ENCODE measurements at regions not wholly inside any gene's neighbourhood (a gene's known extent, or its start where the extent isn't known, plus 50 kb on each side); places are given as distances from the start of the nearest gene placed in this dataset.

GRCh38 chr4:75229806-75230570, 284.2 kb downstream of the RCHY1 start:
- WGBS, 2 donors = 69 to 80% methylated on average over 3 of the region's 3 CpGs
- no peaks in the 10 kb centered on the region for H3K27me3 ChIP-seq
- intact Hi-C loops (cut with DNase I) = no loop called here
- TF ChIP-seq POLR2A (IDR thresholded peaks at IDR 0.05) (no peak), CTCF (IDR thresholded peaks at IDR 0.05) (no peak)
- H3K36me3 ChIP-seq = no peaks in the 10 kb centered on the region
- H3K4me3 ChIP-seq (replicated peaks in 1 of 3) = no peak overlapping the region
- H3K4me1 ChIP-seq = no peaks in the 10 kb centered on the region
- no peaks in the 10 kb centered on the region for H3K9me3 ChIP-seq
- no peak overlapping the region for H3K27ac ChIP-seq
- no peak for DNase-seq

- Histone ChIP-seq H3K27me3 (no peaks in the 10 kb centered on the region), H3K9me3 (no peaks in the 10 kb centered on the region), H3K4me1 (no peaks in the 10 kb centered on the region), H3K4me3 (replicated peaks in 1 of 3) (no peak overlapping the region), H3K27ac (no peak overlapping the region), H3K36me3 (no peaks in the 10 kb centered on the region)
- WGBS, 2 donors = 80 to 83% methylated on average over 2 of the region's 2 CpGs
- DNase-seq = no peak
- TF ChIP-seq CTCF (IDR thresholded peaks at IDR 0.05) (no peak), POLR2A (IDR thresholded peaks at IDR 0.05) (no peak)
- intact Hi-C loops (cut with DNase I) = no loop called here
Observed at GRCh38 chr4:75213480-75213879, 280.6 kb downstream of the PARM1 start.

GRCh38 chr4:75211422-75211821, 278.5 kb downstream of the PARM1 start:
- 53 to 57% methylated on average over 4 of the region's 4 CpGs for WGBS, 2 donors
- DNase-seq = no peak

GRCh38 chr4:75207902-75208301, 275.0 kb downstream of the PARM1 start:
- Histone ChIP-seq H3K4me3 (replicated peaks in 1 of 3) (no peak overlapping the region), H3K9me3 (no peaks in the 10 kb centered on the region), H3K4me1 (no peaks in the 10 kb centered on the region), H3K36me3 (no peaks in the 10 kb centered on the region), H3K27ac (no peak overlapping the region), H3K27me3 (no peaks in the 10 kb centered on the region)
- intact Hi-C loops (cut with DNase I) = no loop called here
- 92 to 96% methylated on average over 1 of the region's 1 CpG for WGBS, 2 donors
- TF ChIP-seq POLR2A (IDR thresholded peaks at IDR 0.05) (no peak), CTCF (IDR thresholded peaks at IDR 0.05) (no peak)
- no peak for DNase-seq

More at GRCh38 chr4:75211422-75211821, 278.5 kb downstream of the PARM1 start:
- Histone ChIP-seq H3K9me3 (no peaks in the 10 kb centered on the region), H3K27me3 (no peaks in the 10 kb centered on the region), H3K4me1 (no peaks in the 10 kb centered on the region), H3K36me3 (no peaks in the 10 kb centered on the region), H3K4me3 (replicated peaks in 1 of 3) (no peak overlapping the region), H3K27ac (no peak overlapping the region)
- no peak for TF ChIP-seq CTCF (IDR thresholded peaks at IDR 0.05)
- TF ChIP-seq POLR2A (IDR thresholded peaks at IDR 0.05) = no peak
- intact Hi-C loops (cut with DNase I) = no loop called here

GRCh38 chr4:75195111-75195510, 262.2 kb downstream of the PARM1 start:
- Histone ChIP-seq H3K27ac (no peak overlapping the region), H3K9me3 (no peaks in the 10 kb centered on the region), H3K36me3 (no peaks in the 10 kb centered on the region), H3K4me3 (replicated peaks in 1 of 3) (no peak overlapping the region), H3K27me3 (no peaks in the 10 kb centered on the region), H3K4me1 (no peaks in the 10 kb centered on the region)
- 50 to 57% methylated on average over 7 of the region's 7 CpGs for WGBS, 2 donors
- TF ChIP-seq POLR2A (IDR thresholded peaks at IDR 0.05) (no peak), CTCF (IDR thresholded peaks at IDR 0.05) (no peak)
- intact Hi-C loops (cut with DNase I) = no loop called here
- DNase-seq = no peak
